A549 (cell line): ENCODE measurements at regions not wholly inside any gene's neighbourhood (a gene's known extent, or its start where the extent isn't known, plus 50 kb on each side); places are given as distances from the start of the nearest gene placed in this dataset.

Source experiments
- ATAC-seq, 2 experiments: fragments of 200-7000 bp in 1 of 2; fragments of >200 bp in 1 of 2; cut with Nextera tagmentation in 1 of 2; cut with Tn5 transposase in 1 of 2; 3 replicates each; pipeline versions ENCODE4 v1.8.0 to v1.9.1; 2018 to 2020; ENCODE audit warnings: mild to moderate bottlenecking in 1 of 2, moderate library complexity in 1 of 2
- CTCF ChIA-PET: fragments of 300-600 bp; sonication (Branson Sonifier 250); formaldehyde crosslinking; extraction: SDS; loops from one replicate; lab custom pipeline; 2021; ENCODE audit warnings: antibody characterized with exemption, inconsistent platforms; lab: Yijun Ruan, JAX
- POLR2A ChIA-PET: fragments of 350-600 bp; formaldehyde crosslinking; extraction: SDS; loops from one replicate; lab custom pipeline; 2021; ENCODE audit warnings: antibody characterized with exemption, inconsistent platforms; lab: Yijun Ruan, JAX
- DNase-seq, 2 experiments: peaks; one replicate each; pipeline versions ENCODE4 v3.0.0 to v3.0.0-alpha.2; 2011 to 2016; ENCODE audit warnings: low read depth in 1 of 2, low spot score in 1 of 2
- FAIRE-seq: peaks from 2 replicates; lab custom pipeline; 2011; peaks lifted over from hg19 to GRCh38; lab: Jason Lieb, UNC
- H3K27ac ChIP-seq, 2 experiments: fragments of >200 bp; sonication (Bioruptor Twin); formaldehyde crosslinking; 3 replicates each; pipeline ENCODE4 v1.5.1; 2016 to 2017
- H3K4me1 ChIP-seq: fragments of >200 bp; sonication (Bioruptor Twin); formaldehyde crosslinking; 3 replicates; pipeline ENCODE4 v1.6.1; 2016
- H3K4me2 ChIP-seq: fragments of >200 bp; sonication (Bioruptor Twin); formaldehyde crosslinking; 3 replicates; pipeline ENCODE4 v1.6.1; 2016
- H3K4me3 ChIP-seq: fragments of >200 bp; sonication (Bioruptor Twin); formaldehyde crosslinking; 3 replicates; pipeline ENCODE4 v1.5.1; 2016
- H3K9me3 ChIP-seq: fragments of >200 bp; sonication (Bioruptor Twin); formaldehyde crosslinking; 3 replicates; pipeline ENCODE4 v1.6.1; 2016
- BHLHE40 ChIP-seq: IDR thresholded peaks from 2 replicates; pipeline ENCODE4 v1.6.1; 2012; ENCODE audit warnings: low read depth, low read length, inconsistent platforms
- CBX2 ChIP-seq: fragments of 200-600 bp; sonication (generic); IDR thresholded peaks from 2 replicates; pipeline ENCODE4 v1.6.1; 2016; ENCODE audit warnings: low read depth, mild to moderate bottlenecking, borderline replicate concordance
- EHMT2 ChIP-seq: fragments of 200-600 bp; sonication (generic); IDR thresholded peaks from 2 replicates; pipeline ENCODE4 v1.6.1; 2016; ENCODE audit warnings: antibody characterized with exemption, low read depth, mild to moderate bottlenecking, moderate library complexity
- EP300 ChIP-seq, 2 experiments: fragments of >200 bp; sonication (Bioruptor Twin); formaldehyde crosslinking; IDR thresholded peaks; 2 replicates in 1 of 2; 3 replicates in 1 of 2; pipeline ENCODE4 v1.6.1; 2016 to 2017
- HDAC2 ChIP-seq: fragments of 200-600 bp; sonication (generic); IDR thresholded peaks from 2 replicates; pipeline ENCODE4 v1.6.1; 2016
- HEYL ChIP-seq: fragments of 250-450 bp; sonication (Bioruptor Pico); IDR thresholded peaks from 2 replicates; pipeline ENCODE4 v1.8.0; 2021; ENCODE audit warnings: mild to moderate bottlenecking, moderate library complexity
- HOXB5 ChIP-seq: fragments of 250-450 bp; sonication (Bioruptor Pico); IDR thresholded peaks from 2 replicates; pipeline ENCODE4 v1.5.0; 2020; ENCODE audit warnings: mild to moderate bottlenecking, moderate library complexity
- KDM1A ChIP-seq: fragments of 200-600 bp; sonication (generic); IDR thresholded peaks from 2 replicates; pipeline ENCODE4 v1.6.1; 2016; ENCODE audit warnings: low read depth, mild to moderate bottlenecking
- NFE2L2 ChIP-seq: fragments of 150-350 bp; conservative IDR thresholded peaks from 2 replicates; pipeline ENCODE4 v1.6.1; 2014; ENCODE audit warnings: low read length
- NPAS2 ChIP-seq: fragments of 250-450 bp; sonication (Bioruptor Pico); IDR thresholded peaks from 2 replicates; pipeline ENCODE4 v1.8.0; 2022; ENCODE audit warnings: mild to moderate bottlenecking, moderate library complexity, borderline replicate concordance
- NR3C1 ChIP-seq: fragments of >200 bp; sonication (Bioruptor Twin); formaldehyde crosslinking; IDR thresholded peaks from 3 replicates; pipeline ENCODE4 v1.6.1; 2017
- PHF8 ChIP-seq: fragments of 200-600 bp; sonication (generic); IDR thresholded peaks from 2 replicates; pipeline ENCODE4 v1.6.1; 2016; ENCODE audit warnings: low read depth, mild to moderate bottlenecking, antibody characterized with exemption, moderate library complexity, borderline replicate concordance
- POLR2AphosphoS2 ChIP-seq: conservative IDR thresholded peaks from 2 replicates; pipeline ENCODE4 v1.6.1; 2012; ENCODE audit warnings: low read length, improper control_type of control experiment, inconsistent platforms
- RARB ChIP-seq: fragments of 250-450 bp; sonication (Bioruptor Pico); IDR thresholded peaks from 2 replicates; pipeline ENCODE4 v1.8.0; 2021; ENCODE audit warnings: mild to moderate bottlenecking, moderate library complexity
- RCOR1 ChIP-seq: fragments of 150-350 bp; IDR thresholded peaks from 2 replicates; pipeline ENCODE4 v1.6.1; 2014; ENCODE audit warnings: antibody characterized with exemption, low read length, low read depth
- ZC3H11A ChIP-seq: fragments of 450-650 bp; IDR thresholded peaks from 2 replicates; pipeline ENCODE4 v1.6.1; 2014; ENCODE audit warnings: antibody characterized with exemption, mild to moderate bottlenecking
- WGBS: methylation state at CpG from one replicate; pipeline ENCODE4 v1.1.6; 2017; ENCODE audit errors: missing lambda C conversion rate; 5-methylcytosine and 5-hydroxymethylcytosine counted together
- TF ChIP-seq, protein P1 (sequence below): fragments of 200-600 bp; sonication (generic); IDR thresholded peaks from 2 replicates; pipeline ENCODE4 v1.6.1; 2016; ENCODE audit warnings: antibody characterized with exemption, mild to moderate bottlenecking, moderate library complexity
- TF ChIP-seq, protein P2 (sequence below): fragments of 150-350 bp; IDR thresholded peaks from 2 replicates; pipeline ENCODE4 v1.6.1; 2014; ENCODE audit warnings: low read depth, mild to moderate bottlenecking, low read length
- TF ChIP-seq, protein P3 (sequence below): IDR thresholded peaks from 2 replicates; pipeline ENCODE4 v1.6.1; 2012
- TF ChIP-seq, protein P4 (sequence below): fragments of >200 bp; sonication (Bioruptor Twin); formaldehyde crosslinking; IDR thresholded peaks from 3 replicates; pipeline ENCODE4 v1.5.1; 2016

DNA sequence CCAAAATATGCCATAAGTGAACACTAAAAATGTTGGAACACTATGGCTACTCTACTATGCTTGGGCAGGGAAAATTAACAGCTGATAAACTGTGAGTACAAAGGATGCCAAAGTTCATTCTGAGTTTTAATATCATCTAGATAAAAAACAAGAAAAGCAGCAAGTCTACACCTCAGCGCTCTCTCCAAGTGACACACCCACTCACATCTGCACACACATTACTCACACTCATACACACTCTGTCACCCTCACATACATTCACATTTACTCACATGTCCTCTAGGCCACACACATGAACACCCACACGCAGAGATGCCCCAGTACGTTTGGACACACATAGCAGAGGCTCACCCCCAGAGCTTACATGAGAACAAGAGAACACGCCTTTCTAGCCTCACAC lies 87.3 kb upstream of the RAB4A start:
- Histone ChIP-seq H3K9me3 (no peaks in the 10 kb centered on the region), H3K4me1 (no peaks in the 10 kb centered on the region), H3K4me2 (no peak overlapping the region), H3K27ac (no peak overlapping the region), H3K4me3 (no peak overlapping the region)
- ChIA-PET POLR2A (no interaction called here), CTCF (interaction anchor here (0.5 to 2.0 kb wide), 2 partner anchors 44 to 419 kb away, joined by 3 to 8 read pairs; no protein-coding TSS in a partner anchor)
- TF ChIP-seq NR3C1 (no peak), HOXB5 (no peak), NFE2L2 (no peak), RARB (CRISPR knock-in tag) (no peak), EP300 (IDR thresholded peaks at IDR 0.05) (no peak), ZC3H11A (no peak), RCOR1 (no peak), HEYL (CRISPR knock-in tag) (no peak), EHMT2 (no peak), POLR2AphosphoS2 (no peak), KDM1A (no peak), HDAC2 (no peak)
- TF ChIP-seq, protein P1, sequence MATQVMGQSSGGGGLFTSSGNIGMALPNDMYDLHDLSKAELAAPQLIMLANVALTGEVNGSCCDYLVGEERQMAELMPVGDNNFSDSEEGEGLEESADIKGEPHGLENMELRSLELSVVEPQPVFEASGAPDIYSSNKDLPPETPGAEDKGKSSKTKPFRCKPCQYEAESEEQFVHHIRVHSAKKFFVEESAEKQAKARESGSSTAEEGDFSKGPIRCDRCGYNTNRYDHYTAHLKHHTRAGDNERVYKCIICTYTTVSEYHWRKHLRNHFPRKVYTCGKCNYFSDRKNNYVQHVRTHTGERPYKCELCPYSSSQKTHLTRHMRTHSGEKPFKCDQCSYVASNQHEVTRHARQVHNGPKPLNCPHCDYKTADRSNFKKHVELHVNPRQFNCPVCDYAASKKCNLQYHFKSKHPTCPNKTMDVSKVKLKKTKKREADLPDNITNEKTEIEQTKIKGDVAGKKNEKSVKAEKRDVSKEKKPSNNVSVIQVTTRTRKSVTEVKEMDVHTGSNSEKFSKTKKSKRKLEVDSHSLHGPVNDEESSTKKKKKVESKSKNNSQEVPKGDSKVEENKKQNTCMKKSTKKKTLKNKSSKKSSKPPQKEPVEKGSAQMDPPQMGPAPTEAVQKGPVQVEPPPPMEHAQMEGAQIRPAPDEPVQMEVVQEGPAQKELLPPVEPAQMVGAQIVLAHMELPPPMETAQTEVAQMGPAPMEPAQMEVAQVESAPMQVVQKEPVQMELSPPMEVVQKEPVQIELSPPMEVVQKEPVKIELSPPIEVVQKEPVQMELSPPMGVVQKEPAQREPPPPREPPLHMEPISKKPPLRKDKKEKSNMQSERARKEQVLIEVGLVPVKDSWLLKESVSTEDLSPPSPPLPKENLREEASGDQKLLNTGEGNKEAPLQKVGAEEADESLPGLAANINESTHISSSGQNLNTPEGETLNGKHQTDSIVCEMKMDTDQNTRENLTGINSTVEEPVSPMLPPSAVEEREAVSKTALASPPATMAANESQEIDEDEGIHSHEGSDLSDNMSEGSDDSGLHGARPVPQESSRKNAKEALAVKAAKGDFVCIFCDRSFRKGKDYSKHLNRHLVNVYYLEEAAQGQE = no peak
- TF ChIP-seq, protein P2, sequence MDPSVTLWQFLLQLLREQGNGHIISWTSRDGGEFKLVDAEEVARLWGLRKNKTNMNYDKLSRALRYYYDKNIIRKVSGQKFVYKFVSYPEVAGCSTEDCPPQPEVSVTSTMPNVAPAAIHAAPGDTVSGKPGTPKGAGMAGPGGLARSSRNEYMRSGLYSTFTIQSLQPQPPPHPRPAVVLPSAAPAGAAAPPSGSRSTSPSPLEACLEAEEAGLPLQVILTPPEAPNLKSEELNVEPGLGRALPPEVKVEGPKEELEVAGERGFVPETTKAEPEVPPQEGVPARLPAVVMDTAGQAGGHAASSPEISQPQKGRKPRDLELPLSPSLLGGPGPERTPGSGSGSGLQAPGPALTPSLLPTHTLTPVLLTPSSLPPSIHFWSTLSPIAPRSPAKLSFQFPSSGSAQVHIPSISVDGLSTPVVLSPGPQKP = no peak
- TF ChIP-seq, protein P3, sequence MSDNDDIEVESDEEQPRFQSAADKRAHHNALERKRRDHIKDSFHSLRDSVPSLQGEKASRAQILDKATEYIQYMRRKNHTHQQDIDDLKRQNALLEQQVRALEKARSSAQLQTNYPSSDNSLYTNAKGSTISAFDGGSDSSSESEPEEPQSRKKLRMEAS = no peak
- ATAC-seq = no peak
- no peak for DNase-seq
- WGBS = 75% methylated on average over 4 of the region's 4 CpGs
- FAIRE-seq = no peak

DNA sequence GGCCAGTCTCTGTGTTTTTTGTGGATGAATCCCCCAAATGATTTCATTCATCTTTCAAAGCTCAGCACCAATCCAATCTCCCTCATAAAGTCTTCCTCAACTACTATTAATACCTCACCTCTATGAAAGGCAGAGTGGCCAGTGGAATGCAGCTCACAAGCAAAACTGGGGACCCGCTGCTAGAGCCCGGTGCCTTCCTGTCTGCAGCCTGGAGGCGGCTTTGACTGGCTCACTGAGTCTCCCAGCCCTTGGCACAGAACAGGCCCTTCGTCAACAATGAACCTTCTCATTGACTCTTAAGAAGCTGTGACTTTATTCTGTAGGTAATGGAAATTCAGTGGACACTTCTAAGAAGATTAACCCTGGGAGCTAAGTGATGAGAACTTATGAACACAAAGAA lies 86.8 kb upstream of the RAB4A start:
- 66% methylated on average over 4 of the region's 4 CpGs for WGBS
- TF ChIP-seq PHF8 (no peak), EP300 (IDR thresholded peaks at IDR 0.05) (no peak), NPAS2 (no peak), CBX2 (no peak), HOXB5 (no peak), BHLHE40 (no peak)
- TF ChIP-seq, protein P4, sequence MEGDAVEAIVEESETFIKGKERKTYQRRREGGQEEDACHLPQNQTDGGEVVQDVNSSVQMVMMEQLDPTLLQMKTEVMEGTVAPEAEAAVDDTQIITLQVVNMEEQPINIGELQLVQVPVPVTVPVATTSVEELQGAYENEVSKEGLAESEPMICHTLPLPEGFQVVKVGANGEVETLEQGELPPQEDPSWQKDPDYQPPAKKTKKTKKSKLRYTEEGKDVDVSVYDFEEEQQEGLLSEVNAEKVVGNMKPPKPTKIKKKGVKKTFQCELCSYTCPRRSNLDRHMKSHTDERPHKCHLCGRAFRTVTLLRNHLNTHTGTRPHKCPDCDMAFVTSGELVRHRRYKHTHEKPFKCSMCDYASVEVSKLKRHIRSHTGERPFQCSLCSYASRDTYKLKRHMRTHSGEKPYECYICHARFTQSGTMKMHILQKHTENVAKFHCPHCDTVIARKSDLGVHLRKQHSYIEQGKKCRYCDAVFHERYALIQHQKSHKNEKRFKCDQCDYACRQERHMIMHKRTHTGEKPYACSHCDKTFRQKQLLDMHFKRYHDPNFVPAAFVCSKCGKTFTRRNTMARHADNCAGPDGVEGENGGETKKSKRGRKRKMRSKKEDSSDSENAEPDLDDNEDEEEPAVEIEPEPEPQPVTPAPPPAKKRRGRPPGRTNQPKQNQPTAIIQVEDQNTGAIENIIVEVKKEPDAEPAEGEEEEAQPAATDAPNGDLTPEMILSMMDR = no peak
- Histone ChIP-seq H3K27ac (no peak overlapping the region), H3K4me1 (no peaks in the 10 kb centered on the region), H3K4me2 (no peak overlapping the region), H3K4me3 (no peak overlapping the region), H3K9me3 (no peaks in the 10 kb centered on the region)
- no peak for FAIRE-seq
- ChIA-PET CTCF (interaction anchor here (0.5 to 2.0 kb wide), 2 partner anchors 43 to 419 kb away, joined by 3 to 8 read pairs; no protein-coding TSS in a partner anchor), POLR2A (no interaction called here)
- no peak for DNase-seq
- no peak for ATAC-seq
